ENCODE measurements at regions not wholly inside any gene's neighbourhood (a gene's known extent, or its start where the extent isn't known, plus 50 kb on each side); places are given as distances from the start of the nearest gene placed in this dataset.
"Not testable (repeated sequence)": the region's sequence is repeated elsewhere in the genome, so short reads cannot be mapped to it uniquely, and the experiment has no call there.

DNA sequence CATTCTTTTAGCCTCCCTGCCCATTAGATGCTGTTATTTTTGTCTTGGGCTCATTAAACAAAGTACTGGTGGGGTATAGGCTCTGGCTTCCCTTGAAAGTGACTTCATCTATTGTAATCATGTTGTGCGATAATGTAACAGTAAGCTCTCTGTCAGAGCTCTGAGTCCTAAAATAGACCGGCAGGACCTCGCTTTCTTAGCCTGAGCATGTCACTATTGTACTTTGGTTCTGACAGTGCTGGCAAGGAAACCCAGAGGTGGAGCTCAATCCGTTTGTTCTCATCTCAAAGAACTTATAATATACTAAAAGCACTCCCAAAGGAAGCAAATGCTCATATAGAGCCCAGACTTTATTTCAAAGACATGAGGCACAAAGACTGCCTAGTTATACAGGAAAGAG lies 339.1 kb upstream of the CCNH start:
- no peak for DNase-seq (ENCODE audit: low read depth)

DNA sequence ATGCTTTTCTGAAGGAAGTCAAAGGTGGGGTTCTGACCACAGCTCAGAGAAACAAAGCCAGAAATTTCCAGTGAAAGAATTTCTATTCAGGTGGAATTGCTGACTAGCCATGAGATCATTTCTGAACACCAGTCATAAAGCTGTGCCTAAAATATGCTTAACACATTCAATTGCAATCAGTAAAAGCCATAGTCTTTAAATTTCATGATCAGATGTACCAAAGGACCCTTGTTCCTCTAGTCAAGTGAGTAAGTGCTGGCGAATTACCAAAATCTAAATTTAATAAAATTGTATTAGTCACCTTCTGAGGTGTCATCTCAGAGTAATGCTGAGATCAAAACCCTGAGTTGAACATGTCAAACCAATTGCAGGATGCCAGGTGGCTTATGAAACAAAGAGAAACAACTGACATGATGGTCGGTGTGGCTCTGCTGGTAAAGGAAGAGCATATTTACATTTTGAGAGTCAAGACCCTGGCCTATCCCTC lies 334.2 kb upstream of the CCNH start:
- DNase-seq (ENCODE audit: low read depth): no peak

DNA sequence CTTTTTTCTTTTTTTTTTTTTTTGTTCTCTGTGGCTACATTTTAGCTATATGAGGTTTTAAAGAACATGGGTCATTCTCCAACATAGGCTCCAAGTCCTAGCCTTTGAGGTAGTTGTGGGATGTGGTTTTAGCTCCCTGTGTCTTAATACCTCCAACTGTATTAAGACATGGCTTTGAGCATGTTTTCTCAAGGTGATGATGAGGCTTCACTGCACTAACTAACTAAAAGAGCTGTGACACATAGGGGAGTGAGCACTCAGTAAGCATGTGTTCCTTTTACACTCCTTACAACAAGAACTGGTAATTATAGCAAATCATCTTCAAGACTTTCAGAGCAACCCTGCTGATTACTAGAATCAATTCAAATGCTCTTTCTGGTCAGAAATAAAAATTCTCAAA lies 333.6 kb upstream of the CCNH start:
- DNase-seq (ENCODE audit: low read depth): no peak

DNA sequence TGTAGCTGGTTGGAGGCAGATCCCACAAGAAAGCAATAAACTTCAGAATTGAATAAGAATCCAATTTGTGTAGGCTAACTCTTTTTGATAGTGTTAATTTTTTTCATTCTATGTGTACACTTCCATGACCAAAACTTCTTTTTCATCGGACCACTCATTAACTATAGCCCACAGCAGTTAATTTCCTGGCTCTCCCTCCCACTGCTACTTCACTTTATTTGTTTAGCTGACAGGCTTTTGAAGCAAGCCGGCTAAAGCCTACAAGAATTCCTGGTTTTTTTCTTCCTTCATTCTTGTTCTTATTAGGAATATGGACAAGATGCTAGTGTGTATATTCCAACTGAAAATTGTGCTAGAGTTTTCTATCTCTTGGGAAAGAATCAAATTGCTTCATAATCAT lies 329.2 kb upstream of the CCNH start:
- DNase-seq (ENCODE audit: low read depth): no peak

DNA sequence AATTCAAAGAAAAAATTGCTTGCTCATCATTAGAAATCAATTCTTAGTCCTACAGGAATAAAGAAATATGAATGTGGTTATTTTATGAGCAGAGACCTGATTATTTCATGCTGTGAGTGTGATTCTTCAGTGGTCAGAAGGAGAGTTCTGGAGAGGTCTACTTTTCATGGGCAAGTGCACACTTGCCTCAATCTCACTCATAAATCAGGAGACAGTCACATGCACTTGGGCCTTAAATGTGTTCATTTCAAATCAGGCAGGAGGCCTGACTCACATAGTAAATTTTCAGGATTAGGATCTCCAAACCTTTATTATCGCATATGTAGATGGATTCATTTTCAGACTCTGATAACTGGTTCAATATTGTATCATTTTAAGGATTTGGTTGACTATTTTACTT lies 323.2 kb upstream of the CCNH start:
- DNase-seq (ENCODE audit: low read depth): no peak

DNA sequence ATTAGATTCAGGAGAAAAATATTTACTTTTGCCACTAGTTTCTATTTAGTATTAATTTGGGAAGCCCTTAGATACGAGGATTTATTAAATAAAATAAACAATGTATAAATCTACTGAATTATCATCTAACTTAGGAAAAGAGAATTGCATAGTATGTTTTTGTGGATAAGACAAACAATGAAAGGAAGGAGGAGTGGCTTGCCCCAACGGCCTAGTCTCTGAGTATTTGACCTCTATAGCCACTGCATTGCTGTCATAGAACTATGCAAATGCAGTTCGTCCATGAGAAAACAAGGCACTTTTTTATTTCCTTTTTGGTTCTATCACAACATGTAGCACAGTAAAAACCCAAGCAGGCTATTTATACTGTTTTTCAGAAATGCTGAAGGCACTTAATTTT lies 321.2 kb upstream of the CCNH start:
- DNase-seq (ENCODE audit: low read depth): no peak

DNA sequence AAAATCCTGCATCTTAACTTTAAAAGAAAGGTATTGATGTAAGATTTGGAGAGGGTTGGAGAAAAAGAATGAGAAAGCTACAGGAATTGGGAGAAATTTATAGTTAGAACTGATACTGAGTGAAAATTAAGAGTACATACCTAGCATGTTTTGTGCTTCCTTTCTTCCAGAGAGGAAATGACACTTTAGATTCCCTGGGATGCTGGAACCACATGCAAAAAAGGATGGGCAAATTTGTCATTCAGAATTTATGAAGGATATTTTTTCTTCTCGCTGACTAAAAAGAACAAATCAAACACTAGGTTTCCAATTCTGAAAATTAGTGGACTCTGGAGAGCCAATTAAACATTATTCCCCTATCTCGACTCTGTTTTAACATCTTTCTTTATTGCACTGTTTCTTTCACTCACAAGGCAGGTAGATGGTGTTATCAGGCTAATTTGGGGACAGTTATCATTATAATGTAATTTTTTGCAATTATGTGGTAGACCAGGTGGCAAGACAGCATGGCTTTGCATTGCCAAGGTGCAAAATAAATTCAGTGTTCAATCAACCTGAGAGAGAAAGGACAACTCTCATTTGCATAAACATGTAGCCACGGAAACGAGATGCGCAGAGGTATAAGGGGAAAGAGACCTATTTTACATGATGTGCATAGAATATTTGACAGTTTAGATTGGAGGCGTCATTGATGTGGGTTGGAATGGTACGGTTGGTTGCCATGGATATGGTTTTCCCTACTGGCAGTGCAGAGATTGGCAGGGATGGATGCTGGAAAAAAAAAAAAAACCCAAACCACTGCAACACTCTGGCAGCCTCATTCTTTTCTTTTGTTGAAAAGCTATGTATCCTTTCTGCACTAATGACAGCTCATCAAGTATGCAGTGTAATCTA lies 320.4 kb upstream of the CCNH start:
- no peak for DNase-seq (ENCODE audit: low read depth)

DNA sequence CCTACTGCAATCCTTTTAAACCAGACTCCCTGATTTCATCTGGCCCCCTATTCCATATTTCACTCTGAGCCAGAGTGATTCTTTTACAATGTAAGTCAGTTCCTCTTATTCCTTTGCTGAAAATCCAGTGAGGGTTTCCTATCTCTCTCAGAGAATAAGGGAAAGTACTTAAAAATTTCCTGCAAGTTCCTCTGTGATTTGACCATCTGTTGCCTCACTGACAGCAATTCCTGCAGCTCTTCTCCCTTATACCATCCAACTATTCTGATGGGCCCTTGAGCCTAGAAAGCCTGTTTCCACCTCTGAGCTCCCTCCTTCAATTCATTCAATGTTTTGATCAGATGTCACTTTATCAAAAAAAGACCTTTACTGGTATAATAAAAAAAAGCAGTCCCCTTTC lies 317.1 kb upstream of the CCNH start:
- DNase-seq (ENCODE audit: low read depth): no peak

DNA sequence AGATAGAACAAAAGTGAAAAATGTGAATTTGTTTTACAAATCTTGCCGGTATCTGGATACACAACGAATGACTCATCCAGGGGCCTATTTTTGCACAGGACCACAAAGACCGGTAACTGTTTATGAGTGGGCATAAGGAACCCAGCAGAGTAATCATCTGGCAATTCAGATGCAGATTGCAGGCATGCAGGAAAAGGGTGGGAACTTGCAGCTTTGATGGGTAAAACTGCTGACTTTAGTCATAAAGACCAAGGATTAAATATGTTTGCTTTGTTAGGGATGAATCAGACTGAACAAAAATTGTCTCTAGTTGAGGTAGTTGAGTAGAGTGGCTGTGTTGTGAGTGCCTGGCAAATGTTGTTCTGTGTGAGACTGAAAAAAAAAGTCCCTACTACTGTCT lies 309.6 kb upstream of the CCNH start:
- no peak for DNase-seq (ENCODE audit: low read depth)

DNA sequence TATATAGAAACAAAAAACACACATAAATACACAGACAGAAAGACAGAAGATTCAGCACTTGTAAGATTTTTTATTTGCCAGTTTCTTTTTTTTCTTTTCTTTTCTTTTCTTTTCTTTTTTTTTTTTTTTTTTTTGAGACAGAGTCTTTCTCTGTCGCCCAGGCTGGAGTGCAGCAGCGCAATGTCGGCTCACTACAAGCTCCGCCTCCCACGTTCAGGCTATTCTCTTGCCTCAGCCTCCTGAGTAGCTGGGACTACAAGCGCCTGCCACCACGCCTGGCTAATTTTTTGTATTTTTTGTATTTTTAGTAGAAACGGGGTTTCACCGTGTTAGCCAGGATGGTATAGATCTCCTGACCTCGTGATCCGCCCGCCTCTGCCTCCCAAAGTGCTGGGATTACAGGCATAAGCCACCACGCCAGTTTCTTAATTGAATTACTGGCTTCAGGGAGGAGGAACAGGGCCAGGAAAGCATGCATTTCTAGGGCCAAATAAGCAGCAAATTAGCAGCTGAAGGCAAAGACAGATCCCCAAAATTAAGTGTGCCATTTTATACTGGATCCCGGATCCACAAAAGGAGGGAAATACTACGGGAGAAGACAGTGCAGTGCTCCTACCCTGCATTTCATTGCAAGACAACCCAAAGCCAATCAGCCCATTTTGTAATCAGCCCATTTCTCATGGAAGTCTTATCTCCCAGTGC lies 305.6 kb upstream of the CCNH start:
- DNase-seq (ENCODE audit: low read depth): not testable (repeated sequence)

DNA sequence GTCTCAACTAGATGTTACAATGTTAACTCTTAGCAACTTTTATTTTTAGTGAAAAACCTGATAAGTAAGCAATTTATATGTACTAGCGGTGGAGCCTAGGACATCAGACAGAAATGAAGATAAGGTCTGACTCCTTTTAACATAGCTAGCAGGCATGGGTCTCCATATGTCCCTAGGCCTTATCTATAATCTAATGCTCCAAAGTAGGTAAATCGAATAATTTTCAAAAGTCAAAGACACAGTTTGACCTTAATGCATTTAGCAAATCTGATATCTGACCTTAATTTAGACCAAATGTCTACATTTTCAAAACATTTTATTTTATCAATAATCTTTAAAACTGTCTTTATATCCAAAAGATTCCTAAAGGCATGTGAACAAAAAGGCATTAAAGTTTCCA lies 305.0 kb upstream of the CCNH start:
- DNase-seq (ENCODE audit: low read depth): no peak

DNA sequence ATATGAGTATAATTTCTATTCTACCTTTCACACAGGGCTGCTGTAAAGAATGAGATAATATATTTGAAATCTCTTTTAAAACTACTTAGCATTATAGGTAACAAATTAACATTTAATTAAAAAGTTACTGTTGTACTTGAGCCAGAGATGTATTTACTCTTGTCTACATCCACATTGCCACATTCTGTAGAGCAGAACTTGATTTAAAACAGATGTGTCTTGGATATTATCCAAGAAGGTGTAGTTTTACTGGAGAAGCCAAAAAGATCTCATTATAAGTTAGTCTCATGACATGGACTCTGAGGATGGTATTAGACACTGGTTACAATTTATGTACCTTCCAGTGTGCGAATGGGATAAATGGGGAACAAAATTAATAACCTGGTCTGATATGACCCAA lies 293.1 kb upstream of the CCNH start:
- no peak for DNase-seq (ENCODE audit: low read depth)

DNA sequence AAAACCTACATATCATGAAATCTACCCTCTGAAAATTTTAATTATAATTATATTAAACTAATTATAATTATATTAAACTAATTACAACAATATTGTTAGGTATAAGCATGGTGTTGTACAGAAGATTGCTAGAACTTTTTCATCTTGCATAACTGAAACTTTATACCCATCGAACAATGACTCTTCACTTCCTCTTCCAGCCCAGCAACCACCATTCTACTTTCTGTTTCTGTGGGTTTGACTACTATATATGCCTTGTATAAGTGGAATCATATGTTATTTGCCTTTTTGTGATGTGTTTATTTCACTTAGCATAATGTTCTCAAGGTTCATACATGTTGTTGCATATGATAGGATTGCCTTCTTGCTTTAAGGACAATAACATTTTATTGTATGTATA lies 274.2 kb upstream of the CCNH start:
- no peak for DNase-seq (ENCODE audit: low read depth)

DNA sequence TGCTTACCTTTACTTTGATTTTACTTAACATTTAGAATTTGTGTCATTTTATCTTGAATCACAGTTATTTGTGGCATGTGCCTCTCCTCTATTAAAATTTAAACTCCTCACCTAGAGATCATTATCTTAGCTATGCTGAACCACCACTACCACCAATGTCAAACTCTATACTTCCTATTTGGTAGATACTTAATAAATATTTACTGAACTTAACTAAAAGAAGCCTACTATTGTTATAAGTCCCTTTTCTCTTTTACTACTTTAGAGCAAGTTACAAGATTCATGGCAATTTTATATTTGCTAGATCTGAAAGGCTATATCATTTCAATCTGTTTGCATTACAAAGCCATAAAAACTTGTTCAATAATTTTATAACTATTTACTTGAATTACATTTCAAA lies 273.3 kb upstream of the CCNH start:
- DNase-seq (ENCODE audit: low read depth): no peak

DNA sequence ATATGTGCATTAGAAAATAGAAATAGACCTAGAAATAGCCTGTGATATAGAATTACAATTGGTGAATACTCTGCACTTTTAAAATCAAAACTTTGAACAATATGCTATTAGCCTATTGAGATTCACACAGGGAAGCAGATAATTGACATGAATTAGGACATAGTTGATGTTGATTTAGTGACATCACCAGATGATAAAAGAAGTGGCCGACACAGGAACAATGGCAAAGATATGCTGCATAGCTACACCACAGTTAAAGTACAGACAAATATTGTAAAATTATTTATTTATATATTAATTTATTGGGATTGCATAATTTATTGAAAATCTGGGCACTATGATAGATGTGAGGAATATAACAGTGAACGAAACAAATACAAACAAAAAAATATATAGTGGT lies 261.5 kb upstream of the CCNH start:
- no peak for DNase-seq (ENCODE audit: low read depth)

DNA sequence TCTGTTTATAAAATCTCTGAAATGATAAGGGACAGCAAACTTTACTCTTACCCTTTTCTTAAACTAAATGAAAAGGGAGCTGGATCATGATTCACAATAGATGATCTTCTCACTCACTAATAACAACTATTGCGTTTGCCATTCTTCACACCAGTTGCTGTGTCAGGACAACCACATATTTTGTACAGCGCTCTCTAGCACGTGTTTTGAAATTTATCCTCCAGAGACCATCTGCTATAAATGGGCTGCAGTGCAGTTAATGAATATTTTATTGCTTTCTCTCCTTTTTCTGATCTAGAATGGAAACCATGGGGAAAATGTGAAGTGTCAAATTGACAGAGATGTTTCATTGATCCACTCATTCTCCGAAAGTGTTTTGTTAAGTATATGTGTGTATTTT lies 258.4 kb upstream of the CCNH start:
- DNase-seq (ENCODE audit: low read depth): no peak

DNA sequence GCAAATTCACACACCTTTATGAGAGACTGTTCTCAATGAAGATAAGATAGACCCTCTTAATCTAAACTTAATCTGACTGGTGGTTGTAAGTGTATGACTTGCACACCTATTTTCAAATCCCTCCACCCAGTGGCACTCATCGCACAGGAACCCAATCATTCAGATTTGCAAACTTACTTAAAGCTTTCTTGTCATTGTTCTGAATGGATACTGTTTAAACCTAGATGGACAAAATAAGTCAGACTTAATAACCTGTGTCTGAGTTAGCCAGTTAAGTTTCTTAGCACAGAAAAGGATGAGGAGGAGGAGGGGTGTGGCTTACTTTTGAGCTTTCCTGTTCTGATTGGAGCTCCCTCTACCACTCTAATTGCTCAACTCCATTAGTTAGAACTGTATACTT lies 252.4 kb upstream of the CCNH start:
- DNase-seq (ENCODE audit: low read depth): no peak

DNA sequence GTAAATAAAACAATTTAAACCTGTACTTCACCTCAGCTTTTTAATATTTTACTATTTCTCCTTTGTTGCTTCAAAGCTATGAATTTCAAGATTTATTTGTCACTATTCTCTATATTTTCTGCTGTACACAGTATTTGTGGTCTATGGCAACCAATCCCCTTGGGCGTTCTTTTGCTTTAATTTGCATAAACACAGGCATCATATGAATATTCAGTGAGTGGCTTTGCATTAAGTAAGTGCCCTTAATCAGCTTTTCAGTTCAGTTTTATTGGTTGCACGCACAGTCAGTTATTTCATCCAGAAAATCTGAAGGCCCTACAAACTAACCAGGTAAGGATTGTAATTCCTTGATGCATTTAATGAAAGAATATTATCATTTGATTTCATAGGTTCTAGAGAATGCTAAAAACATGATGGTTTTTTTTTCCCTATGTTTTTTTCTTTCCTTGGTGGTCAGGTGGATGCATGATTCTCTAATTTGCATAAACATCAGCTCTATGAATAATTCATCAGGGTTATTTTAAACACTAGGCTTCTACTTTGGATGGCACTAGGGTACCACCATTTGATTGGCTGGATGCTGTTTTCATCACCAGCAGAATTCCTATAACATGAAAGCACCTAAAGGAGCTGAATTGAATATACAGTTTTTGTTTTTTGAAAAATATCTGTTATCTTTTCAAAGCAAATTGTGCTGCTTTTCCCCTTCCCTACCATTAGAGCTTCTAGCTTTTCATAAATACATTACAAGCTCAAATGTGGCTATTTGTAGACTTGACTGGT lies 249.2 kb upstream of the CCNH start:
- DNase-seq (ENCODE audit: low read depth): no peak

DNA sequence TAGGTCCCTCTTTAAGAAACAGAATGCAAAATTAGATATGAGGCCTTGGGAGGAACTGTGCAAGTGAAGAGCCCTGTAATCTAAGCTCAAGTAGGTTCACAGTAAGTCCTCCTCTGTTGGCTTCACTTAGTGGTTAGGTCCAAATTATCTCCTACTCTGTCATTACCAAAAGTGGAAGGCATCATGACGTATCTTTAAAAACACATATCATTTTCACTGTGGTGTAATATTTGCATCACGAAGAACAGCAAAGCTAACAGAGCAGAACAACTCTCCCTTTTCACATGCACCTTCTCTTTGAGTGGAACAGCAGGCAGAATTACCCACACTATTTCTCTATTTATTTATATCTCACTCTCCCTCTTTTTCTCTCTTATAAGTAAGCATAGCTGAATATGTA lies 240.5 kb upstream of the CCNH start:
- no peak for DNase-seq (ENCODE audit: low read depth)

DNA sequence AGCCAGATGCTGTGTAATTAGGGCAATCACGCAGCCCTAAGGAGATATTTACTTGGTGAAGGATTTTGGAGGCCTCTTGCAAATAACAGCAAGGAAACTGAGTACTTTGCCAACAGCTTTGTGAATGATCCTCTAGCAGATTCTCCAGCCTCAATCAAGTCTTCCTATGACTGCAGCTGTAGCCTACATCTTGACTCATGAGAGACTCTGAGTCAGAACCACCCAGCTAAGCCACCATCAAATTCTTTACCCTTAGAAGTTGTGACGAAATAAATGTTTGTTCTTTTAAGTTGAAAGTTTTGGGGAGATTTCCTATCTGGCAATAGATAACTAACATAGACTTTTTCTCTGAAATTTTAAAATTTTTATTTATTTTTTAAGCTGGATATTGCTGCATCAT lies 237.6 kb upstream of the CCNH start:
- DNase-seq (ENCODE audit: low read depth): no peak

DNA sequence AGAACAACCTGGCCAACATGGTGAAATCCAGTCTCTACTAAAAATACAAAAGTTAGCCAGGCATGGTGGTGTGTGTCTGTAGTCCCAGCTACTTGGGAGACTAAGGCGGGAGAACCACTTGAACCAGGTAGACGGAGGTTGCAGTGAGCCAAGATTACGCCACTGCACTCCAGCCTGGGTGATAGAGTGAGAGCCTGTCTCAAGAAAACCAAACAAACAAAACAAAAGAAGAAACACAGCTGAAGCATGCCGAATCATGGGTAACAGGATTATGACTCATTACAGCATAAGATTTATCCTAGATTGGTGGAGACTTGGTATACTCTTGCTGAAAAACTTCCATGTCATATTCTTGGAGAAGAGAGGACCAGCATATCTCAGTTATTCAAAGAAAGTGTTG lies 236.7 kb upstream of the CCNH start:
- DNase-seq (ENCODE audit: low read depth): no peak

DNA sequence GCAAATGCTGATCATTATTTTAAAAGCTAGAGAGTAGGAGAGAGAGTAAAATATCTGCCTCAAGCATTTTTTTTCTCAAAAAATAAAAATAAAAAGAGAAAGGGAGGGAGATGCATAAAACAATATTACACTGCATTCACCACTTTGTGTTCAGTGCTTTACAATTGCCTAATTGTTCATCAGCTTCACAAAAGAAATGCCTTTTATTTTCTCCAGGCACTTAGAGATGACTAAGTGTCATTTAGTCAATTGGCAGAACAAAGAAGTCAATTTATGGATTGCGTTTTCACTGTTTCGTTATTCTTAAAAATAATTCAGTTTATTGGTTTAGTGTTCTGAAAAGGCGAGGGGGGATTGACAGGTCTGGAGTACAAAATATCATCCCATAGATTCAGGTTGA lies 232.5 kb upstream of the CCNH start:
- DNase-seq (ENCODE audit: low read depth): no peak

DNA sequence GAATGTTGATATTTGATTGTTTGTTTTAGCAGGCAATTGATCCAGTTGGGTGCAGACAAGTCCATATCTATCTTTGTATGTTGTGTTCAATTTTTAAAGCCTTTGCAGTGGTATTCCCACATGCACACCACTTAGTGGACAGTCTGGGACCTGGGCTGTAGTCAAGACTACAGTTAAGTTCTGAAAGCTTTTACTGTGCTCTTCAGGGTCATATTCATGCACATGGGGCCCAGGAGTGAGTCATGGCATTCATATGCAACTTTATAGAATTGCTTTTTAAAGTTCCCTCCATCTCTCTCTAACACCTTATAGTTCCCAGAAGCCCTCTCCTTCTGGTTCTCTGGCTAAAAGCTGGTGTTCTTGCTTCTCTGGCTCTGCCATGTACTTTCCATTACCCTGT lies 228.2 kb upstream of the CCNH start:
- no peak for DNase-seq (ENCODE audit: low read depth)
